NCI-H146 treated with DMSO at 0.1 percent for 48 hours (cell line): ENCODE measurements at regions not wholly inside any gene's neighbourhood (a gene's known extent, or its start where the extent isn't known, plus 50 kb on each side); places are given as distances from the start of the nearest gene placed in this dataset.

ENCODE experiments used
- DNase-seq: peaks from one replicate; lab custom pipeline; 2025; ENCODE audit not compliant: unreplicated experiment; lab: John Stamatoyannopoulos, UW

- DNase-seq, result no peak
Measured at GRCh38 chr11:42271306-42271705, 811.9 kb upstream of the LRRC4C start.

GRCh38 chr11:42273977-42274376, 814.5 kb upstream of the LRRC4C start:
- no peak for DNase-seq

GRCh38 chr11:42296910-42297309, 837.5 kb upstream of the LRRC4C start:
- DNase-seq, result no peak

GRCh38 chr11:42299780-42300179, 840.3 kb upstream of the LRRC4C start:
- no peak for DNase-seq

- no peak for DNase-seq
Measured at GRCh38 chr11:42301777-42302176, 842.3 kb upstream of the LRRC4C start.

- no peak for DNase-seq
Measured at GRCh38 chr11:42311514-42311913, 852.1 kb upstream of the LRRC4C start.

- no peak for DNase-seq
Measured at GRCh38 chr11:42311944-42312343, 852.5 kb upstream of the LRRC4C start.

GRCh38 chr11:42315267-42315666, 855.8 kb upstream of the LRRC4C start:
- no peak for DNase-seq

- no peak for DNase-seq
Measured at GRCh38 chr11:42315846-42316245, 856.4 kb upstream of the LRRC4C start.

- no peak for DNase-seq
Measured at GRCh38 chr11:42319921-42320320, 860.5 kb upstream of the LRRC4C start.

- DNase-seq, result no peak
Measured at GRCh38 chr11:42329929-42330565, 870.6 kb upstream of the LRRC4C start.

- no peak for DNase-seq
Measured at GRCh38 chr11:42337786-42338455, 878.5 kb upstream of the LRRC4C start.

GRCh38 chr11:42344204-42344792, 884.8 kb upstream of the LRRC4C start:
- no peak for DNase-seq

GRCh38 chr11:42345933-42346332, 886.5 kb upstream of the LRRC4C start:
- DNase-seq, result no peak

GRCh38 chr11:42363701-42364100, 904.2 kb upstream of the LRRC4C start:
- DNase-seq, result no peak

GRCh38 chr11:42390116-42390515, 921.7 kb upstream of the API5 start:
- DNase-seq, result no peak

- DNase-seq, result no peak
Measured at GRCh38 chr11:42397483-42397882, 914.3 kb upstream of the API5 start.

- DNase-seq, result peak; percentile 12
Measured at GRCh38 chr11:42407341-42407740, 904.5 kb upstream of the API5 start.

GRCh38 chr11:42410251-42410955, 901.4 kb upstream of the API5 start:
- no peak for DNase-seq

- DNase-seq, result no peak
Measured at GRCh38 chr11:42412590-42412989, 899.2 kb upstream of the API5 start.

- DNase-seq, result no peak
Measured at GRCh38 chr11:42417691-42418090, 894.1 kb upstream of the API5 start.

GRCh38 chr11:42422090-42422489, 889.7 kb upstream of the API5 start:
- no peak for DNase-seq
